ENCODE measurements at regions not wholly inside any gene's neighbourhood (a gene's known extent, or its start where the extent isn't known, plus 50 kb on each side); places are given as distances from the start of the nearest gene placed in this dataset.

- H3K9me1 ChIP-seq (ENCODE audit: control insufficient read depth, extremely low read depth, insufficient read depth, low read length): no peaks in the 10 kb centered on the region
- no peak overlapping the region for H3K4me3 ChIP-seq (ENCODE audit: control insufficient read depth in 2 of 3, extremely low read depth in 1 of 3, insufficient read depth in 2 of 3, low read depth in 1 of 3, low read length in 3 of 3)
- no peaks in the 10 kb centered on the region for H3K79me2 ChIP-seq (ENCODE audit: control insufficient read depth, insufficient read depth, low read length)
- H3K9me3 ChIP-seq (ENCODE audit: control insufficient read depth, low read depth, low read length): no peaks in the 10 kb centered on the region
- H3K4me2 ChIP-seq (ENCODE audit: control insufficient read depth, extremely low read depth, insufficient read depth, low read depth, low read length): no peak overlapping the region
- H2AFZ ChIP-seq (ENCODE audit: control insufficient read depth, low read length): no peak overlapping the region
- DNase-seq (ENCODE audit: low read depth, low spot score) (no peak), FAIRE-seq (no peak)
- H3K27me3 ChIP-seq (ENCODE audit: control insufficient read depth, extremely low read depth, insufficient read depth, low read length): no peaks in the 10 kb centered on the region
- dilution Hi-C loops (cut with MboI; ENCODE audit: extremely low pct_ligation_motif_present, low sequenced_read_pairs): no loop called here
- no peak overlapping the region for H3K9ac ChIP-seq (ENCODE audit: control insufficient read depth, extremely low read depth, insufficient read depth, low read length)
- no peaks in the 10 kb centered on the region for H3K36me3 ChIP-seq (ENCODE audit: control insufficient read depth in 2 of 2, extremely low read depth in 1 of 2, insufficient read depth in 2 of 2, low read length in 2 of 2)
- H4K20me1 ChIP-seq (ENCODE audit: control insufficient read depth, extremely low read depth, insufficient read depth, low read length): no peaks in the 10 kb centered on the region
- H3K27ac ChIP-seq (ENCODE audit: control insufficient read depth, insufficient read depth, low read length): no peak overlapping the region
- no peak for TF ChIP-seq CTCF (optimal IDR thresholded peaks at IDR 0.05 in 1 of 3, IDR thresholded peaks at IDR 0.05 in 1 of 3, conservative IDR thresholded peaks at IDR 0.05 in 1 of 3; ENCODE audit: extremely low read depth in 1 of 3, insufficient read depth in 2 of 3, low read length in 3 of 3)
- TF ChIP-seq EZH2 (IDR thresholded peaks at IDR 0.05; ENCODE audit: low read length): no peak
- H3K4me1 ChIP-seq (ENCODE audit: control insufficient read depth, extremely low read depth, insufficient read depth, low read length): no peaks in the 10 kb centered on the region
These were observed 131.6 kb upstream of the GRIN2B start for GRCh38 chr12:14113031-14113430.

GRCh38 chr12:14126692-14127091, 145.3 kb upstream of the GRIN2B start:
- Histone ChIP-seq H4K20me1 (ENCODE audit: control insufficient read depth, extremely low read depth, insufficient read depth, low read length) (no peaks in the 10 kb centered on the region), H2AFZ (ENCODE audit: control insufficient read depth, low read length) (no peak overlapping the region), H3K79me2 (ENCODE audit: control insufficient read depth, insufficient read depth, low read length) (no peaks in the 10 kb centered on the region), H3K9ac (ENCODE audit: control insufficient read depth, extremely low read depth, insufficient read depth, low read length) (no peak overlapping the region), H3K9me1 (ENCODE audit: control insufficient read depth, extremely low read depth, insufficient read depth, low read length) (no peaks in the 10 kb centered on the region), H3K4me3 (ENCODE audit: control insufficient read depth in 2 of 3, extremely low read depth in 1 of 3, insufficient read depth in 2 of 3, low read depth in 1 of 3, low read length in 3 of 3) (no peak overlapping the region), H3K36me3 (ENCODE audit: control insufficient read depth in 2 of 2, extremely low read depth in 1 of 2, insufficient read depth in 2 of 2, low read length in 2 of 2) (no peaks in the 10 kb centered on the region), H3K27me3 (ENCODE audit: control insufficient read depth, extremely low read depth, insufficient read depth, low read length) (no peaks in the 10 kb centered on the region), H3K27ac (ENCODE audit: control insufficient read depth, insufficient read depth, low read length) (no peak overlapping the region), H3K4me1 (ENCODE audit: control insufficient read depth, extremely low read depth, insufficient read depth, low read length) (no peaks in the 10 kb centered on the region), H3K9me3 (ENCODE audit: control insufficient read depth, low read depth, low read length) (no peaks in the 10 kb centered on the region), H3K4me2 (ENCODE audit: control insufficient read depth, extremely low read depth, insufficient read depth, low read depth, low read length) (no peak overlapping the region)
- TF ChIP-seq CTCF (optimal IDR thresholded peaks at IDR 0.05 in 1 of 3, IDR thresholded peaks at IDR 0.05 in 1 of 3, conservative IDR thresholded peaks at IDR 0.05 in 1 of 3; ENCODE audit: extremely low read depth in 1 of 3, insufficient read depth in 2 of 3, low read length in 3 of 3) (no peak), EZH2 (IDR thresholded peaks at IDR 0.05; ENCODE audit: low read length) (no peak)
- dilution Hi-C loops (cut with MboI; ENCODE audit: extremely low pct_ligation_motif_present, low sequenced_read_pairs): no loop called here
- no peak for FAIRE-seq
- DNase-seq (ENCODE audit: low read depth, low spot score): no peak
